Panc1 (cell line): ENCODE measurements at regions not wholly inside any gene's neighbourhood (a gene's known extent, or its start where the extent isn't known, plus 50 kb on each side); places are given as distances from the start of the nearest gene placed in this dataset.

ENCODE experiments used
- ATAC-seq: fragments of 200-7000 bp; cut with Tn5 transposase; 2 replicates; pipeline ENCODE4 v1.9.1; 2020; ENCODE audit warnings: mild to moderate bottlenecking, moderate library complexity
- BruUV-seq: library from RNA; stranded (reverse); fragments of 400-500 nt; replicated peaks from 2 replicates; lab custom pipeline; 2021; lab: Mats Ljungman, UMichigan
- CTCF ChIA-PET: fragments of 300-600 bp; sonication (Branson Sonifier 250); formaldehyde crosslinking; loops from one replicate; lab custom pipeline; 2022; ENCODE audit warnings: antibody characterized with exemption; lab: Charles Lee
- POLR2A ChIA-PET: fragments of 300-600 bp; sonication (Branson Sonifier 250); formaldehyde crosslinking; loops from one replicate; lab custom pipeline; 2022; ENCODE audit warnings: antibody characterized with exemption; lab: Charles Lee
- DNase-seq: peaks from one replicate; pipeline ENCODE4 v3.0.0-alpha.2; 2010; ENCODE audit warnings: low read depth, low spot score
- H3K27ac ChIP-seq: 2 replicates; pipeline ENCODE4 v1.5.1; 2011; ENCODE audit warnings: mild to moderate bottlenecking, low read length, inconsistent platforms
- H3K27me3 ChIP-seq: fragments of 200-500 bp; sonication (Bioruptor generic); 2 replicates; pipeline ENCODE4 v1.6.0; 2014; ENCODE audit warnings: low read length, inconsistent platforms; ENCODE audit not compliant: control insufficient read depth, insufficient read depth
- H3K36me3 ChIP-seq: fragments of 200-500 bp; sonication (Bioruptor generic); 2 replicates; pipeline ENCODE4 v1.5.1; 2014; ENCODE audit warnings: inconsistent platforms, mild to moderate bottlenecking, low read length, moderate library complexity; ENCODE audit not compliant: control insufficient read depth, insufficient read depth
- H3K4me1 ChIP-seq: 2 replicates; pipeline ENCODE4 v1.5.1; 2011; ENCODE audit warnings: inconsistent platforms, mild to moderate bottlenecking, low read length, moderate library complexity; ENCODE audit not compliant: control insufficient read depth, insufficient read depth
- H3K4me3 ChIP-seq, 2 experiments: 2 replicates each; pipeline ENCODE4 v1.5.1; 2011 to 2012; ENCODE audit warnings: low read depth in 2 of 2, low read length in 2 of 2, mild to moderate bottlenecking in 2 of 2, inconsistent platforms in 1 of 2, moderate library complexity in 1 of 2
- H3K9me3 ChIP-seq: fragments of 200-500 bp; sonication (Bioruptor generic); 2 replicates; pipeline ENCODE4 v1.5.1; 2014; ENCODE audit warnings: low read depth, mild to moderate bottlenecking, inconsistent platforms, low read length, moderate library complexity; ENCODE audit not compliant: control insufficient read depth, insufficient read depth
- CTCF ChIP-seq: fragments of 450-650 bp; IDR thresholded peaks from 2 replicates; pipeline ENCODE4 v1.5.1; 2017; ENCODE audit warnings: mild to moderate bottlenecking
- REST ChIP-seq, 2 experiments: IDR thresholded peaks; 2 replicates each; pipeline ENCODE4 v1.6.1; 2011 to 2012; ENCODE audit warnings: low read depth in 2 of 2, control low read depth in 1 of 2, low read length in 1 of 2, mild to moderate bottlenecking in 1 of 2, moderate library complexity in 1 of 2; ENCODE audit not compliant: insufficient read depth in 1 of 2
- SIN3A ChIP-seq: IDR thresholded peaks from 2 replicates; pipeline ENCODE4 v1.6.1; 2012; ENCODE audit warnings: low read depth, mild to moderate bottlenecking, low read length, moderate library complexity, borderline replicate concordance; ENCODE audit not compliant: insufficient read depth
- TCF7L2 ChIP-seq: IDR thresholded peaks from 2 replicates; pipeline ENCODE4 v1.6.1; 2011; ENCODE audit warnings: mild to moderate bottlenecking, low read depth, low read length, inconsistent platforms
- in situ Hi-C: cut with HindIII; loops from 2 replicates; pipeline ENCODE4 v1.10.0; 2016; ENCODE audit warnings: low sequenced_read_pairs, low pct_unique_long_range_greater_than_20kb
- intact Hi-C: fragments of 100-400 bp; cut with micrococcal nuclease; formaldehyde crosslinking; loops from one replicate; pipeline ENCODE4 v1.10.0; 2022; ENCODE audit not compliant: unreplicated experiment

- in situ Hi-C loops, result no loop called here
- ATAC-seq, result no peak
- CTCF ChIA-PET, result no interaction called here
- TF ChIP-seq SIN3A (no peak), CTCF (no peak), REST (IDR thresholded peaks at IDR 0.05; ENCODE audit: insufficient read depth in 1 of 2, low read depth in 2 of 2, low read length in 1 of 2) (no peak)
- H3K36me3 ChIP-seq, result no peaks in the 10 kb centered on the region
- no peaks in the 10 kb centered on the region for H3K4me1 ChIP-seq
- DNase-seq, result no peak
- POLR2A ChIA-PET, result no interaction called here
- H3K27ac ChIP-seq, result no peak overlapping the region
- no peaks in the 10 kb centered on the region for H3K9me3 ChIP-seq
- BruUV-seq, result no TSS peak
- no peaks in the 10 kb centered on the region for H3K27me3 ChIP-seq
- intact Hi-C loops, result no loop called here
- no peak overlapping the region for H3K4me3 ChIP-seq
Observed at GRCh38 chr4:126633306-126633705, 999.5 kb upstream of the INTU start.

GRCh38 chr4:126637706-126638105 is 995.1 kb upstream of the INTU start:
- CTCF ChIA-PET, result no interaction called here
- intact Hi-C loops (no loop called here), in situ Hi-C loops (no loop called here)
- no peaks in the 10 kb centered on the region for H3K27me3 ChIP-seq
- no TSS peak for BruUV-seq
- no peak overlapping the region for H3K27ac ChIP-seq
- no peaks in the 10 kb centered on the region for H3K36me3 ChIP-seq
- TF ChIP-seq CTCF (no peak), TCF7L2 (no peak), SIN3A (no peak)
- POLR2A ChIA-PET, result no interaction called here
- H3K4me1 ChIP-seq, result no peaks in the 10 kb centered on the region
- DNase-seq, result no peak
- H3K9me3 ChIP-seq, result no peaks in the 10 kb centered on the region
- H3K4me3 ChIP-seq, result no peak overlapping the region
- no peak for ATAC-seq

GRCh38 chr4:126647320-126647719 is 985.4 kb upstream of the INTU start:
- in situ Hi-C loops (no loop called here), intact Hi-C loops (no loop called here)
- no peak for ATAC-seq
- no peak for DNase-seq
- ChIA-PET CTCF (no interaction called here), POLR2A (no interaction called here)
- no peak overlapping the region for H3K4me3 ChIP-seq
- no peaks in the 10 kb centered on the region for H3K4me1 ChIP-seq
- no peak overlapping the region for H3K27ac ChIP-seq
- no peaks in the 10 kb centered on the region for H3K36me3 ChIP-seq
- no peak for TF ChIP-seq REST (IDR thresholded peaks at IDR 0.05; ENCODE audit: insufficient read depth in 1 of 2, low read depth in 2 of 2, low read length in 1 of 2)
- BruUV-seq, result no TSS peak
- no peaks in the 10 kb centered on the region for H3K27me3 ChIP-seq
- H3K9me3 ChIP-seq, result no peaks in the 10 kb centered on the region
